GM23338 (cell line): ENCODE measurements at regions not wholly inside any gene's neighbourhood (a gene's known extent, or its start where the extent isn't known, plus 50 kb on each side); places are given as distances from the start of the nearest gene placed in this dataset.

Source experiments
- ATAC-seq: fragments of 200-7000 bp; cut with Tn5 transposase; 3 replicates; pipeline ENCODE4 v1.9.1; 2020
- DNase-seq: peaks from one replicate; pipeline ENCODE4 v3.0.0-alpha.2; 2015; ENCODE audit warnings: low spot score
- H2AFZ ChIP-seq: fragments of 200-600 bp; sonication (generic); 2 replicates; pipeline ENCODE4 v1.8.0; 2016; ENCODE audit warnings: antibody characterized with exemption, mild to moderate bottlenecking, moderate library complexity
- H3F3A ChIP-seq: fragments of 200-600 bp; sonication (generic); replicated peaks from 2 replicates; pipeline ENCODE4 v1.8.0; 2017; ENCODE audit warnings: antibody characterized with exemption, mixed run types, low read depth
- H3K27ac ChIP-seq: fragments of 200-600 bp; sonication (generic); 2 replicates; pipeline ENCODE4 v1.6.1; 2016; ENCODE audit warnings: low read depth
- H3K27me3 ChIP-seq: fragments of 200-600 bp; sonication (generic); 2 replicates; pipeline ENCODE4 v1.8.0; 2016; ENCODE audit warnings: mild to moderate bottlenecking, mixed run types, moderate library complexity; ENCODE audit not compliant: insufficient read depth
- H3K36me3 ChIP-seq: fragments of 200-600 bp; sonication (generic); 2 replicates; pipeline ENCODE4 v1.8.0; 2016; ENCODE audit warnings: mild to moderate bottlenecking; ENCODE audit not compliant: insufficient read depth
- H3K4me1 ChIP-seq: fragments of 200-600 bp; sonication (generic); 2 replicates; pipeline ENCODE4 v1.8.0; 2016; ENCODE audit warnings: mild to moderate bottlenecking, moderate library complexity; ENCODE audit not compliant: insufficient read depth
- H3K4me2 ChIP-seq: fragments of 200-600 bp; sonication (generic); 2 replicates; pipeline ENCODE4 v1.7.1; 2017; ENCODE audit warnings: mixed run types
- H3K4me3 ChIP-seq: fragments of 200-600 bp; sonication (generic); 2 replicates; pipeline ENCODE4 v1.6.1; 2016; ENCODE audit warnings: mixed run types
- H3K79me2 ChIP-seq: fragments of 200-600 bp; sonication (generic); replicated peaks from 2 replicates; pipeline ENCODE4 v1.8.0; 2017; ENCODE audit warnings: mild to moderate bottlenecking; ENCODE audit not compliant: insufficient read depth
- H3K9me2 ChIP-seq: fragments of 200-600 bp; sonication (generic); 2 replicates; pipeline ENCODE4 v1.8.0; 2017; ENCODE audit not compliant: insufficient read depth
- H4K20me1 ChIP-seq: fragments of 200-600 bp; sonication (generic); replicated peaks from 2 replicates; pipeline ENCODE4 v1.8.0; 2017; ENCODE audit warnings: mild to moderate bottlenecking; ENCODE audit not compliant: insufficient read depth
- H3K27ac Mint-ChIP-seq: 2 replicates; pipeline ENCODE4 v1.8.0; 2020; ENCODE audit warnings: inconsistent platforms, mild to moderate bottlenecking, moderate library complexity, mixed read lengths
- H3K27me3 Mint-ChIP-seq: 3 replicates; pipeline ENCODE4 v1.8.0; 2022; ENCODE audit warnings: low read depth, mild to moderate bottlenecking, moderate library complexity, mixed read lengths, inconsistent platforms; ENCODE audit not compliant: insufficient read depth, poor library complexity
- H3K36me3 Mint-ChIP-seq: 3 replicates; pipeline ENCODE4 v1.8.0; 2021; ENCODE audit warnings: low read depth, mild to moderate bottlenecking, inconsistent platforms, moderate library complexity, mixed read lengths
- H3K4me1 Mint-ChIP-seq: 3 replicates; pipeline ENCODE4 v1.8.0; 2020; ENCODE audit warnings: mild to moderate bottlenecking, inconsistent platforms, mixed read lengths
- H3K4me3 Mint-ChIP-seq: 3 replicates; pipeline ENCODE4 v1.8.0; 2021; ENCODE audit warnings: moderate library complexity, mild to moderate bottlenecking, inconsistent platforms, mixed read lengths
- H3K9me3 Mint-ChIP-seq: 3 replicates; pipeline ENCODE4 v1.8.0; 2020; ENCODE audit warnings: moderate library complexity, mild to moderate bottlenecking, inconsistent platforms, mixed read lengths
- CTCF ChIP-seq, 2 experiments: fragments of 200-600 bp in 1 of 2; sonication (generic) in 1 of 2; conservative IDR thresholded peaks; 2 replicates each; pipeline versions ENCODE4 v1.5.1 to v1.6.1; 2016 to 2017; ENCODE audit warnings: antibody characterized with exemption in 2 of 2, low read depth in 2 of 2, mild to moderate bottlenecking in 2 of 2, moderate library complexity in 1 of 2
- ETS1 ChIP-seq: IDR thresholded peaks from 2 replicates; pipeline ENCODE4 v1.6.1; 2016; ENCODE audit warnings: antibody characterized with exemption
- NANOG ChIP-seq: IDR thresholded peaks from 2 replicates; pipeline ENCODE4 v1.6.1; 2016; ENCODE audit warnings: antibody characterized with exemption, borderline replicate concordance
- STAT1 ChIP-seq: IDR thresholded peaks from one replicate; pipeline ENCODE4 v1.6.1; 2016; ENCODE audit warnings: antibody characterized with exemption; ENCODE audit not compliant: unreplicated experiment
- ZNF331 ChIP-seq: fragments of 250-450 bp; sonication (Bioruptor Pico); IDR thresholded peaks from 2 replicates; pipeline ENCODE4 v1.5.0; 2020; ENCODE audit warnings: low read depth, mild to moderate bottlenecking, moderate library complexity
- ZNF462 ChIP-seq: fragments of 250-450 bp; sonication (Bioruptor Pico); IDR thresholded peaks from 2 replicates; pipeline ENCODE4 v1.5.0; 2020; ENCODE audit warnings: mild to moderate bottlenecking, moderate library complexity

GRCh38 chr10:20708305-20708704, 188.8 kb downstream of the NEBL start (continued):
- TF ChIP-seq ZNF462 (CRISPR knock-in tag) (no peak), CTCF (conservative IDR thresholded peaks at IDR 0.05; ENCODE audit: low read depth in 2 of 2) (no peak), ETS1 (no peak), NANOG (no peak), ZNF331 (CRISPR knock-in tag) (no peak), STAT1 (no peak)

- no peaks in the 10 kb centered on the region for H4K20me1 ChIP-seq
- no peak overlapping the region for H2AFZ ChIP-seq
- DNase-seq (no peak), ATAC-seq (no peak)
- H3K4me1 ChIP-seq, result no peaks in the 10 kb centered on the region
- Mint-ChIP-seq H3K4me1 (peaks cover 4% of the 10 kb centered on the region; the same call in 1 of the 3 replicates), H3K9me3 (peaks cover 2% of the 10 kb centered on the region; the same call in 1 of the 3 replicates), H3K27me3 (no peaks in the 10 kb centered on the region), H3K4me3 (no peak overlapping the region), H3K27ac (no peak overlapping the region), H3K36me3 (no peaks in the 10 kb centered on the region)
- H3K4me3 ChIP-seq, result no peak overlapping the region
- H3K27me3 ChIP-seq, result peaks cover 18% of the 10 kb centered on the region
- no peaks in the 10 kb centered on the region for H3F3A ChIP-seq
- H3K36me3 ChIP-seq, result no peaks in the 10 kb centered on the region
- H3K4me2 ChIP-seq, result no peak overlapping the region
- no peaks in the 10 kb centered on the region for H3K79me2 ChIP-seq
- H3K9me2 ChIP-seq, result no peaks in the 10 kb centered on the region
- no peak overlapping the region for H3K27ac ChIP-seq
- no peak for TF ChIP-seq ZNF331 (CRISPR knock-in tag)
- no peak for TF ChIP-seq ETS1
These were observed 189.9 kb downstream of the NEBL start for GRCh38 chr10:20707251-20707650.
